Stimulated activated CD4-positive, alpha-beta T cell treated with anti-CD3 and anti-CD28 coated beads, Interleukin-15, amount 100 ng/mL, for 24 hours (primary cell): ENCODE measurements at regions not wholly inside any gene's neighbourhood (a gene's known extent, or its start where the extent isn't known, plus 50 kb on each side); places are given as distances from the start of the nearest gene placed in this dataset.

Experiments used
- DNase-seq: peaks from one replicate; pipeline ENCODE4 v3.0.0-alpha.2; 2020

GRCh38 chr6:9564021-9564420, 850.9 kb downstream of the TFAP2A start:
- DNase-seq, result no peak

DNA sequence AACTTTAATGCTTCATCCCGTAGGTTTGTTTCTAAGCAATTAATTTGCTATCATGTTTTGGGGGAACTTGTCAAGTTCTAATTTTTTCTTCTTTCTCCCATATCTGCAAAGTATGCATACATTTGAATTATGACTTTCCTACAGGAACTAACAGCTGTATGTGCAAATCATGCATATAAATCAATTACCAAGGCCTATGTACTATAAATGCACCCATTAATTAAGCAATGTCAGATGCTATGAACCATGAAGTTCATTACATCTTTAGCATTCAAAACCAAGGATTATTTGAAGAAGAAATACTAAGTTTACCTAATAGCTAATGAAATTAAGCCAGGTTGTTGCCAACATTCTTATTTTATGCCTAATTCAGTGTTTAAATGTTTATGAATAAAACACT, 851.3 kb downstream of the TFAP2A start:
- DNase-seq, result no peak

DNA sequence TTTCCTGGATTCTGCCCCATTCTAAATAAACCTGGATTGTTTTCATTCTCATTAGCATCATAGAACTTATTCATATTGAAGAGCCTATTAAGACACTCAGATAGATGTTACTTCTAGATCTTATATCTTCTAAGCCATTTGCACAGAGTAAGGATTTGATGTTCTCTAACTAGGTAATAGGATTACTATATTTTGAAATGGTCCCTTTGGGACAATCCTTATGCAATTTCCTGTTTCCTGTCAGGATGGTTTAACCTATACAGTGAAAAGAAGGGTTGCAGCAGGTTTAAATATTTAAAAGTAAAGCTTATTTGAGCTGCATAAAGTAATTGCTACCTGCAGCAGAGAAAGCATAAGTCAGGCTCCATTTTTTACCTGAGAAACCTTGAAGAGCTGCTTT, 860.1 kb downstream of the TFAP2A start:
- no peak for DNase-seq

DNA sequence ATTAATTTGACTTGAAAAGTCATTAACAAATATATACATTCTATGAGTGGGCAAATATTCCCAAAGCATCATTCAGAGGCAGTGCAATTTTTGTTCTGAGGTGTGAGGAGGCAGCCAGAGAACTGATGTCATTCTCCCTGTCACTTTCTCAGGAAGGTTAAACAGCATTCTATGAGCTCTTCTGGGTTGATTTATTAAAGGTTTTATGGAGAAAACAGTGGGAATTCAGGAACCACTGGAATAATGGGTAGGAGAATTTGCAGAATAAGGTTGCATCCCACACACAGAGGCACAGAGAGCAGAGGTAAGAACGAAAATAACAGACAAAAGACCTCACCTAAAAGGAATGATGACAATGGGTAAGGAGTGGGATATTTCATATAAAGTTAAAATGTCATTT, 860.6 kb downstream of the TFAP2A start:
- DNase-seq, result no peak

GRCh38 chr6:9553002-9553401, 861.9 kb downstream of the TFAP2A start:
- DNase-seq, result no peak

DNA sequence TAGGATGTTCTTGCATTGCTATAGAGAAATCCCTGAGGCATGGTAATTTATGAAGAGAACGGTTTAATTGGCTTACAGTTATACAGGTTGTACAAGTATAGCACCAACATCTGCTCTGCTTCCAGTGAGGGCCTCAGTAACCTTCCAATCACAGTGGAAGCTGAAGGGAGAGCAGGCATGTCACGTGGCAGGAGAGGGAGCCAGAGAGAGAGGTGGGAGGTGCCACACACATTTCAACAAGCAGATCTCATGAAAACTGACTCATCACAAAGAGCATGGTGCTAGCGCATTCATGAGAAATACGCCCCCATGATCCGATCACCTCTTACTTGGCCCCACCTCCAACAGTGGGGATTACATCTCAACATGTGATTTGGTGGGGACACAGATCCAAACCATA, 871.2 kb downstream of the TFAP2A start:
- no peak for DNase-seq

DNA sequence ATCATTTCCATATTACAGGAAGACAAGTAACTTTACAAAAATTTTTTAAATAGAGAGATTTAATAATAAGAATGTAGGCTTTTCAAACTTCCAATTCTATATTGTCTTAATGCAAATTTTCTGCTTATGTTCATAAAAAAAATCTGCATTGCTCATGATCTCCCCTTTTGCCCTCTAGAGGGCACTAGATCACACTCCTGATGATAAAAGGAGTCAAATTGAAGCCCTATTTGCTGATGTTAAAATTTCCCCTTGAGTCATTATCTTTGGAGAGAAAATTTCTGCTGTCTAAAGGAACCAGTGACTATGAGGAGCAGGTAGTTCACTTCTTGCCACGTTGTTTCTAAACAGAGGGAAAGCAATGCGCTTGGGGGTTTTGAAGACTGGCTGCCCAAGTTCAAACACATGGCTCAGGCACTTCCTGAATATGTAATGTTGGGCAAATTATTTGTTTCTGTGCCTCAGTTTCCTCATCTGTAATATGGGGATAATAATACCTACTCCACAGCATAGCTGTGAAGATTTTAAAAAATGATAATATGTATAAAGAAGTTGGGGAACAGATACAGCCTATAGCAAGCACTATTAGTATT, 874.2 kb downstream of the TFAP2A start:
- no peak for DNase-seq

DNA sequence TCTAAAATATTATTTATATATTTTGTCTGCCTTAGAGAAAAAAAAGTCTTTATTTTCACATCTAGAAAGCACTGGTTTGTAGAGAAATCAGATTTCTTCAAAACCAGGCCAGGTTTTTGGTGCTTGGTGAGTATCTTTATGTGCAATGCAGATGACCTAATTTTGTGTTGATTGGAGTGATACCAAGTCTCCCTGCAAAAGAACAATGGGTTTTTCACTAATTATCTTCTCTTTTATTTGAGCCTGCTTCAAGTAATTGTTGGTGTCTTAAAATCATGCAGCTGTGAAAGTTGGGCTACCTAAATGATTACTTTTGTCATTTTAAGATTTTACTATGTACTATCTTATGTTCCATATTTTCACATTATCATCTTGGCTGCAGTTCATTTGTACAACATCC, 874.7 kb downstream of the TFAP2A start:
- no peak for DNase-seq

GRCh38 chr6:9539231-9539755, 875.6 kb downstream of the TFAP2A start:
- no peak for DNase-seq

- no peak for DNase-seq
These were observed 877.5 kb downstream of the TFAP2A start for GRCh38 chr6:9537381-9537780.

DNA sequence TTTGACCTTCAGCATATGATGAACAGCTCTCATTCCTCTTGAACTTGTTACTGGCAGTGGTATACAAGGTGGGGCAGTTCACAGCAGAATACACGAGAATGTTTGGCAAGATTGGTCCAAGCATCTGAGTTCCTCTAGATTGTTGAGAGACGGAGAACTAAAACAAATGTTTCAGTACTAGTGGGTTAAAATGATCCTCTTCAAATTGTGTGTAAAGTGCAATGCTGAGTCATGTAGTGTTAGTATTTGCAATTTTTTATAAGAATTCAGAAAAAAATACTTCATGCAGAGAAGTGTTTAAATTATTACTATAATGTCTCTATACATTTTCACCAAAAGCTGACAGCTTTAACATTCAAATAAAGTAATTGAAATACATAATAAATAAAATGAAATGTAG, 879.8 kb downstream of the TFAP2A start:
- no peak for DNase-seq

GRCh38 chr6:9532621-9533557, 882.0 kb downstream of the TFAP2A start:
- no peak for DNase-seq

GRCh38 chr6:9527679-9528286, 887.1 kb downstream of the TFAP2A start:
- no peak for DNase-seq

GRCh38 chr6:9523462-9523861, 891.4 kb downstream of the TFAP2A start:
- no peak for DNase-seq

- no peak for DNase-seq
These were observed 892.8 kb downstream of the TFAP2A start for GRCh38 chr6:9522101-9522500.

DNA sequence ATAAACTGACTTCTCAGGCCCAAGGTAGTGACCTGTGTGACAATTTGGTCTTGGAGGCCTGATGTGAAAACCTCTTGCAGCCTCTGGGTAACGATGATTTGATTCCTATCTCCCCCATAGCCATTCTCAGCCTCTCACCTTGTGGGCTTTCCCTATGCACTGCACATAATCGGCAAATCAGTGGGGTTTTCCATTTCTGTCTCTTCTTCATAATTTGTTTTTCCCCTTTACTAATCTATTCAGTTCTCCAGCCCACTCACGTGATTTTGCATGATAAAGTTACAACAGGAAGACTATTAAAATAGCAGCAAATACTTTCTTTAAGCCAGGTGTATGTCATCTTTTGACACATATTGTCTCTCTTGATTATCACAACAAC, 893.7 kb downstream of the TFAP2A start:
- no peak for DNase-seq

DNA sequence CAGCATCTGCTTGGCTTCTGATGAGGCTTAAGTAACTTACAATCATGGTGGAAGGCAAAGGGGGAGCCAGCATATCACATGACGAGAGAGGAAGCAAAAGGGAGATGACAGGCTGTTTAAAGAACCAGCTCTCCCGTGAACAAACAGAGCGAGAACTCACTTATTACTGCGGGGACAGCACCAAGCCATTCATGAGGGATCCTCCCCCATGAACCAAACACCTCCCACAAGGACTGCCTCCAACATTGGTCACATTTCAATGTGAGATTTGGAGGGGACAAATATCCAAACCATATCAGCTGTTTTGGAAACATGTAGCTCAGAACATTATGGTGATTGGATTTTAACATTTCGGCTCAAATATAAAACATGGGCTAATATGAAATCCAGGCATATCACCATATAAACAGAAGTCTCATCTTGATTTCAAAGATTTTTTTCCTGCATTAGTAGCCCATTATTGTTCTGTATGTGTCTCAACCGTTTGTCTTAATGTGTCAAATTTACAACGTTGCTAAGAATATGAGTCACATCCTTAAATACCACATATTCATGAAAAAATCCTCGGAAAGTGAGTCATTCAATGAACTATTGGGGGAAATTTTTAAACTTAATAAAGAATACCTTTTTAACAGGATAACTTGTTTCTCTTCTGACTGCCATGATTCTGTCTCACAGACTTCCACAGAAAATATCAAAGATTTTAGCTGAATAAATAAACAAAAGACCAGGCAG, 894.3 kb downstream of the TFAP2A start:
- no peak for DNase-seq

DNA sequence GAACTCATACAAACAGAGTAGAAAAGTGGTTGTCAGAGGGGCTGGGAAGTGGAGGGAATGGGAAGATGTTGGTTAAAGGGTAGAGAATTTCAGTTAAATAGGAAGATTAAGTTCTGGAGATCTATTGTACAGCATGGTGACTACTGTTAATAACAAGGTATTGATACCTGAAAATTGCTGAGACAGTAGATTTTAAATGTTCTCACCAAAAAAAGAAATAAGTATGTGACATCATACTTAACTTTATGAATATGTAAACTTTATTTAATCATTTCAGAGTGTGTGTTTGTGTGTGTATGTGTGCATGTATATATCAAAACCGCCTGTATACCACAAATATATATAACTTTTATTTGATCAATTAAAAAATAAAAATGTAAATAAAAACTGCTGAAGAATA, 896.4 kb downstream of the TFAP2A start:
- no peak for DNase-seq

GRCh38 chr6:9517806-9518205, 897.1 kb downstream of the TFAP2A start:
- no peak for DNase-seq

DNA sequence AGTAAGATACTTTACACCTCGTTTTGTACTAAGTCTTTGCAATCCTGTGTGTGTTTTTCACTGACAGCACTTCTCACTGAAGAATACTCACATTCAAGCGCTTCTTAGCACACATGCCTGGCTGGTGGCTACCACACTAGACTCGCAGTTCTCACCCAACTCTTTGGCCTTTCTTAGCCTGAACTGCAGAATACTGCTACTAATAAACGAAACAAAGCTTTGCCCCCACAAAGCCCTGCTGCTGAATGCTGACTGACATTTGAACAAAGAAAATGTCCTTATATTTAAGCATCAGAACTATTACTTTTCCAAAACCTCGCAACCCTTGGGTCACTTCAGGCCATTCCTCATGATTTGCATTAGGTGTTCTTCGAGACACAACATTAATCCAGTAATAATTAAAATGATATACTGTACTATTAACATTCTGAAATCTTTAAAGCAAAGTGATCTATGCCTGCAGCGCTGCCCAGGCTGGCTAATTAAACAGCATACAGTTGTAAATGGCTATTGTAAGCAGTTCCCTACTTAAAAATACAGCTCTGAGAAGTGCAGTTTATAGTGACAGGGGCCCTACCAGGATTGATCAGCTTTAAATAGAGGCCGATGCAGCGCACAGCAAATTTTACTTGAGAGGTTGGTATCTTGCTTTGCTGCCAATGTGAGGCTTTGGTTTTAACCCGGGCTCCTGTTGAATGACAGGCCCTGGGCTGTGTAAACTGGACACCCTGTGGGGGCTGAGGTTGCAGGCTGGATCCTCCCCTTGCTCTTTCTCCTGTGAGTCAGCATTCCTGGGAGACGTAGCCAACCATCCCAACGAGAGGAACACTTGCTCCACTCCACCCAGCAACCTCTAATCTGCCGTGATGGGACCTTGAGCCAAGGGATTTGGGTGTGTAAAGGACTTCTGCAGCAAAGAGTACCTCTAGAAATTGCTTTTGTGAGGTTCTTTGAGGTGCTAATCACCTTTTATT, 899.0 kb downstream of the TFAP2A start:
- DNase-seq, result no peak

DNA sequence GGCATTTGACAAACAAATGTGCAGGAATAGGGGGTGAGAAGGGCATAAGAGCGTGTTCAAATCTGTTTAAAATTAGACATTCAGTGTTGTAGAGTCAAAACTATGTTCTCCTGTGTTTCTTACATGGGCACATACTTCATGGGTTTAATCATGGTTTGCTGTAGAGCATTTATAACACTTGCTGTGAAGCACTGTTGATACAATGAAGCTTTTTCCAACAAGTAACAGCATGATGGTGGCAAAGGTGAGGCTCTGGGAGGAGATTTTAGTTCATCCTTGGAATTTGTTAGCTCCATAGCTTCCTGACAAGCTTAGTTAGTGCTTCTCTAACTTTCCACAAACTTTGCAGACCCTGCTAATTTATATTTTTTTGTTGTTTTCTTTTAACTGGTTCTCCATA, 900.7 kb downstream of the TFAP2A start:
- DNase-seq, result no peak

DNA sequence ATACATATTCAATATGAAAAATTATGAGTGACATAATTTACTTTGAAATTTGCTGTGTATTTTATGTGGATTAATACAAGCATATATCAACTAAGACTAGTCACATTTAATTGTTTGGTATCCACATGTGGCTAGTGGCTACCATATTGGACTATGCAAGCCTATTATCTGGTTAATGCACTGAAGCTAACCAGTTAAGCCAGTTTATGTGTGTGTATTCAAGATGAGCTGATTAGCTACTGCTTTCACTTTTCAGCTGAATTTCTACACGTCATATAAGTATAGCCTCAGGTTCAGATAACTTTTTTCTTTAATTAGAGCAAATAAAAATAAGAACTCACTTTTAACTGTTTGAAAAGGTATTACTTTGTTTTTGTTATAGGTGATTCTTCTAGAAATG, 903.7 kb downstream of the TFAP2A start:
- DNase-seq, result no peak
